ENCODE measurements at regions not wholly inside any gene's neighbourhood (a gene's known extent, or its start where the extent isn't known, plus 50 kb on each side); places are given as distances from the start of the nearest gene placed in this dataset.

GRCh38 chr5:147081311-147081764 is 153.5 kb upstream of the STK32A start:
- no peak overlapping the region for H3K4me3 ChIP-seq (replicated peaks in 1 of 2; ENCODE audit: low read depth in 1 of 2, low read length in 2 of 2)
- H4K20me1 ChIP-seq (ENCODE audit: insufficient read depth): no peaks in the 10 kb centered on the region
- no peaks in the 10 kb centered on the region for H3K79me2 ChIP-seq (ENCODE audit: insufficient read depth, low read length)
- CTCF ChIA-PET: no interaction called here
- H3K9me2 ChIP-seq (ENCODE audit: insufficient read depth): no peaks in the 10 kb centered on the region
- intact Hi-C loops (cut with micrococcal nuclease): no loop called here
- DNase-seq (ENCODE audit: low read depth, low spot score): no peak
- POLR2A ChIA-PET: no interaction called here
- no peaks in the 10 kb centered on the region for H3K4me1 ChIP-seq (ENCODE audit: control insufficient read depth in 1 of 2, insufficient read depth in 2 of 2, low read length in 2 of 2)
- H3K27me3 ChIP-seq (ENCODE audit: insufficient read depth, low read length): peaks cover 5% of the 10 kb centered on the region; the same call in 1 of the 2 replicates
- H3K9ac ChIP-seq (ENCODE audit: low read length): no peak overlapping the region
- ATAC-seq: no peak
- no peaks in the 10 kb centered on the region for H3K9me3 ChIP-seq (ENCODE audit: control insufficient read depth in 1 of 2, insufficient read depth in 1 of 2, low read depth in 1 of 2, low read length in 2 of 2)
- RAD21 ChIA-PET (ENCODE audit: low non-redundant PET in 1 of 2, low total read pairs in 2 of 2, uncharacterized antibody in 2 of 2, unreplicated experiment in 2 of 2): no interaction called here
- H3K4me2 ChIP-seq (ENCODE audit: low read length): no peak overlapping the region
- H3K27ac ChIP-seq (ENCODE audit: low read depth, low read length): no peak overlapping the region
- H3K36me3 ChIP-seq (ENCODE audit: control insufficient read depth in 1 of 2, insufficient read depth in 2 of 2, low read length in 2 of 2): no peaks in the 10 kb centered on the region
- H2AFZ ChIP-seq (ENCODE audit: low read depth, low read length, poor library complexity, severe bottlenecking): no peak overlapping the region
- no TSS peak for BruUV-seq (replicated peaks)
- TF ChIP-seq ATF3 (IDR thresholded peaks at IDR 0.05): no peak
- no peak for TF ChIP-seq RAD21 (IDR thresholded peaks at IDR 0.05; ENCODE audit: low read depth)

GRCh38 chr5:147084702-147085101 is 150.1 kb upstream of the STK32A start:
- Histone ChIP-seq H3K4me3 (replicated peaks in 1 of 2; ENCODE audit: low read depth in 1 of 2, low read length in 2 of 2) (no peak overlapping the region), H3K9me3 (ENCODE audit: control insufficient read depth in 1 of 2, insufficient read depth in 1 of 2, low read depth in 1 of 2, low read length in 2 of 2) (no peaks in the 10 kb centered on the region), H3K79me2 (ENCODE audit: insufficient read depth, low read length) (no peaks in the 10 kb centered on the region), H3K9me2 (ENCODE audit: insufficient read depth) (no peaks in the 10 kb centered on the region), H3K9ac (ENCODE audit: low read length) (no peak overlapping the region), H4K20me1 (ENCODE audit: insufficient read depth) (no peaks in the 10 kb centered on the region), H3K27ac (ENCODE audit: low read depth, low read length) (no peak overlapping the region), H2AFZ (ENCODE audit: low read depth, low read length, poor library complexity, severe bottlenecking) (no peak overlapping the region), H3K27me3 (ENCODE audit: insufficient read depth, low read length) (peaks cover 5% of the 10 kb centered on the region), H3K4me2 (ENCODE audit: low read length) (no peak overlapping the region), H3K4me1 (ENCODE audit: control insufficient read depth in 1 of 2, insufficient read depth in 2 of 2, low read length in 2 of 2) (no peaks in the 10 kb centered on the region), H3K36me3 (ENCODE audit: control insufficient read depth in 1 of 2, insufficient read depth in 2 of 2, low read length in 2 of 2) (no peaks in the 10 kb centered on the region)
- intact Hi-C loops (cut with micrococcal nuclease): no loop called here
- BruUV-seq (replicated peaks): no TSS peak
- no peak for DNase-seq (ENCODE audit: low read depth, low spot score)
- ChIA-PET POLR2A (no interaction called here), RAD21 (ENCODE audit: low non-redundant PET in 1 of 2, low total read pairs in 2 of 2, uncharacterized antibody in 2 of 2, unreplicated experiment in 2 of 2) (no interaction called here), CTCF (interaction anchor here (1.9 kb wide), 1 partner anchor 14 kb away, joined by 7 read pairs; no protein-coding TSS in a partner anchor)
- no peak for ATAC-seq
- TF ChIP-seq POLR2AphosphoS5 (IDR thresholded peaks at IDR 0.05; ENCODE audit: low read depth, low read length): no peak
- TF ChIP-seq SRF (IDR thresholded peaks at IDR 0.05; ENCODE audit: low read depth): no peak
- no peak for TF ChIP-seq FOSL1 (IDR thresholded peaks at IDR 0.05; ENCODE audit: low read depth)
- no peak for TF ChIP-seq SP1 (IDR thresholded peaks at IDR 0.05; ENCODE audit: low read depth)
- no peak for TF ChIP-seq ZFX (IDR thresholded peaks at IDR 0.05)
- no peak for TF ChIP-seq SIN3A (IDR thresholded peaks at IDR 0.05; ENCODE audit: low read depth)
- no peak for TF ChIP-seq TCF7L2 (IDR thresholded peaks at IDR 0.05; ENCODE audit: borderline replicate concordance, extremely low read depth, insufficient read depth, insufficient read length)
- no peak for TF ChIP-seq EZH2phosphoT487 (IDR thresholded peaks at IDR 0.05; ENCODE audit: borderline replicate concordance)
- no peak for TF ChIP-seq CBX3 (IDR thresholded peaks at IDR 0.05; ENCODE audit: low read depth)
- no peak for TF ChIP-seq JUND (IDR thresholded peaks at IDR 0.05)
- no peak for TF ChIP-seq ZNF274 (IDR thresholded peaks at IDR 0.05; ENCODE audit: low read depth, low read length)
- no peak for TF ChIP-seq MAX (IDR thresholded peaks at IDR 0.05)
- TF ChIP-seq REST (IDR thresholded peaks at IDR 0.05; ENCODE audit: low read depth): no peak
